ENCODE measurements at regions not wholly inside any gene's neighbourhood (a gene's known extent, or its start where the extent isn't known, plus 50 kb on each side); places are given as distances from the start of the nearest gene placed in this dataset.

- TF ChIP-seq CTCF (IDR thresholded peaks at IDR 0.05; ENCODE audit: extremely low read depth in 1 of 2, insufficient read depth in 1 of 2, low read depth in 1 of 2, low read length in 2 of 2): no peak
- TF ChIP-seq POLR2AphosphoS5 (IDR thresholded peaks at IDR 0.05; ENCODE audit: insufficient read depth, low read depth, low read length): no peak
- TF ChIP-seq EZH2 (IDR thresholded peaks at IDR 0.05; ENCODE audit: borderline replicate concordance, low read depth, low read length, severe bottlenecking): no peak
- TF ChIP-seq POLR2A (IDR thresholded peaks at IDR 0.05; ENCODE audit: low read depth, low read length): no peak
- no peak for TF ChIP-seq GATA2 (IDR thresholded peaks at IDR 0.05; ENCODE audit: insufficient read depth, insufficient read length, low read depth, low read length)
Measured at GRCh38 chr5:106363578-106363977, 1307.2 kb downstream of the EFNA5 start.

Measured in endothelial cell of umbilical vein (primary cell).